HepG2 (cell line): ENCODE measurements at regions not wholly inside any gene's neighbourhood (a gene's known extent, or its start where the extent isn't known, plus 50 kb on each side); places are given as distances from the start of the nearest gene placed in this dataset.

Experiments
- ARID3A ChIP-seq: IDR thresholded peaks from 2 replicates; pipeline ENCODE4 v1.6.1; 2012; ENCODE audit warnings: low read depth, low read length, improper control_type of control experiment
- ATF3 ChIP-seq: sonication (generic); formaldehyde crosslinking; IDR thresholded peaks from 2 replicates; pipeline ENCODE4 v1.4.0; 2020; ENCODE audit warnings: missing genetic modification reagents
- CSRNP2 ChIP-seq: sonication (generic); formaldehyde crosslinking; conservative IDR thresholded peaks from 2 replicates; pipeline ENCODE4 v1.8.0; 2022; ENCODE audit warnings: low read depth, missing genetic modification reagents
- IKZF5 ChIP-seq: IDR thresholded peaks from 2 replicates; pipeline ENCODE4 v1.6.1; 2018; ENCODE audit warnings: missing genetic modification reagents, mild to moderate bottlenecking, missing compliant biosample characterization
- KDM5B ChIP-seq: sonication (generic); formaldehyde crosslinking; IDR thresholded peaks from 2 replicates; pipeline ENCODE4 v1.4.0; 2020; ENCODE audit warnings: missing genetic modification reagents, mild to moderate bottlenecking, borderline replicate concordance
- MTERF4 ChIP-seq: sonication (generic); formaldehyde crosslinking; IDR thresholded peaks from 2 replicates; pipeline ENCODE4 v1.8.0; 2023; ENCODE audit warnings: mild to moderate bottlenecking, missing genetic modification reagents
- NFE2L2 ChIP-seq: fragments of 150-350 bp; IDR thresholded peaks from 2 replicates; pipeline ENCODE4 v1.6.1; 2014; ENCODE audit warnings: low read length
- NFRKB ChIP-seq: fragments of 450-650 bp; IDR thresholded peaks from 2 replicates; pipeline ENCODE4 v1.6.1; 2017
- NONO ChIP-seq, 2 experiments: fragments of 450-650 bp in 1 of 2; sonication (generic) in 1 of 2; formaldehyde crosslinking in 1 of 2; IDR thresholded peaks in 1 of 2; conservative IDR thresholded peaks in 1 of 2; 2 replicates each; pipeline versions ENCODE4 v1.6.1 to v1.8.0; 2017 to 2022; ENCODE audit warnings: mild to moderate bottlenecking in 1 of 2, missing genetic modification reagents in 1 of 2, moderate library complexity in 1 of 2
- NR2C2 ChIP-seq: sonication (generic); formaldehyde crosslinking; IDR thresholded peaks from 2 replicates; pipeline ENCODE4 v1.4.0; 2020; ENCODE audit warnings: missing genetic modification reagents, mild to moderate bottlenecking, moderate library complexity, borderline replicate concordance
- PRDM15 ChIP-seq: sonication (generic); formaldehyde crosslinking; IDR thresholded peaks from 2 replicates; pipeline ENCODE4 v1.4.0; 2020; ENCODE audit warnings: missing genetic modification reagents
- RCOR2 ChIP-seq: IDR thresholded peaks from 2 replicates; pipeline ENCODE4 v1.6.1; 2016; ENCODE audit warnings: missing biosample characterization, missing genetic modification reagents
- SP5 ChIP-seq: IDR thresholded peaks from 2 replicates; pipeline ENCODE4 v1.6.1; 2016; ENCODE audit warnings: low read depth, borderline replicate concordance
- TCF12 ChIP-seq, 2 experiments: fragments of 450-650 bp in 1 of 2; sonication (generic) in 1 of 2; formaldehyde crosslinking in 1 of 2; IDR thresholded peaks; 2 replicates each; pipeline versions ENCODE4 v1.6.1 to v1.8.0; 2017 to 2022; ENCODE audit warnings: antibody characterized with exemption in 1 of 2, mild to moderate bottlenecking in 1 of 2, missing genetic modification reagents in 1 of 2, moderate library complexity in 1 of 2
- ZNF292 ChIP-seq: sonication (generic); formaldehyde crosslinking; IDR thresholded peaks from 2 replicates; pipeline ENCODE4 v1.8.1; 2022; ENCODE audit warnings: mild to moderate bottlenecking, low read depth, missing genetic modification reagents, borderline replicate concordance
- ZNF44 ChIP-seq: sonication (generic); formaldehyde crosslinking; IDR thresholded peaks from 2 replicates; pipeline ENCODE4 v1.5.1; 2020; ENCODE audit warnings: mild to moderate bottlenecking, missing genetic modification reagents
- ZNF766 ChIP-seq: sonication (generic); formaldehyde crosslinking; IDR thresholded peaks from 2 replicates; pipeline ENCODE4 v1.5.0; 2020; ENCODE audit warnings: missing genetic modification reagents, borderline replicate concordance
- ZNF768 ChIP-seq: sonication (generic); formaldehyde crosslinking; IDR thresholded peaks from 2 replicates; pipeline ENCODE4 v1.4.0; 2020; ENCODE audit warnings: missing genetic modification reagents

- TF ChIP-seq CSRNP2 (CRISPR knock-in tag), result no peak
- no peak; the same call in 1 of the 2 replicates for TF ChIP-seq SP5 (CRISPR knock-in tag)
- TF ChIP-seq ZNF768 (CRISPR knock-in tag), result no peak
- no peak for TF ChIP-seq NFRKB
- TF ChIP-seq ZNF292 (CRISPR knock-in tag), result peak; percentile 72; the same call in 1 of the 2 replicates
- peak; percentile 40; the same call in 1 of the 2 replicates for TF ChIP-seq ZNF766 (CRISPR knock-in tag)
- TF ChIP-seq NONO (IDR thresholded peaks at IDR 0.05), result no peak
- peak; percentile 73 for TF ChIP-seq NONO (CRISPR knock-in tag; conservative IDR thresholded peaks at IDR 0.05)
- TF ChIP-seq NR2C2 (CRISPR knock-in tag), result 0 out of 2 replicates have a peak, but pooled peaks have one; percentile 27
- TF ChIP-seq IKZF5 (CRISPR knock-in tag), result peak; percentile 45
- peak; percentile 67; the same call in 1 of the 2 replicates for TF ChIP-seq KDM5B (CRISPR knock-in tag)
- no peak for TF ChIP-seq ATF3 (CRISPR knock-in tag)
- TF ChIP-seq ARID3A, result 0 out of 2 replicates have a peak, but pooled peaks have one; percentile 18
- TF ChIP-seq TCF12 (IDR thresholded peaks at IDR 0.05), result no peak
- TF ChIP-seq TCF12 (CRISPR knock-in tag; IDR thresholded peaks at IDR 0.05), result 0 out of 2 replicates have a peak, but pooled peaks have one; percentile 48
- no peak for TF ChIP-seq NFE2L2
- TF ChIP-seq RCOR2 (CRISPR knock-in tag), result no peak
- no peak for TF ChIP-seq ZNF44 (CRISPR knock-in tag)
- peak; percentile 90 for TF ChIP-seq PRDM15
- TF ChIP-seq MTERF4 (CRISPR knock-in tag), result no peak
Observed at GRCh38 chr6:169921853-169922824, 170.7 kb downstream of the ERMARD start (continued).
